ENCODE measurements at regions not wholly inside any gene's neighbourhood (a gene's known extent, or its start where the extent isn't known, plus 50 kb on each side); places are given as distances from the start of the nearest gene placed in this dataset.

GRCh38 chr7:91690541-91691070, 189.9 kb downstream of the MTERF1 start (continued):
- no peak for TF ChIP-seq ZKSCAN1 (IDR thresholded peaks at IDR 0.05; ENCODE audit: low read length)
- TF ChIP-seq TIGD3 (CRISPR knock-in tag; IDR thresholded peaks at IDR 0.05; ENCODE audit: borderline replicate concordance): no peak
- no peak for TF ChIP-seq YEATS4 (CRISPR knock-in tag; IDR thresholded peaks at IDR 0.05; ENCODE audit: borderline replicate concordance)
- no peak for TF ChIP-seq ATF7-NPFF (CRISPR knock-in tag; IDR thresholded peaks at IDR 0.05; ENCODE audit: low read depth)
- no peak for TF ChIP-seq ZNF280B (CRISPR knock-in tag; IDR thresholded peaks at IDR 0.05; ENCODE audit: borderline replicate concordance)
- no peak for TF ChIP-seq MAFF (IDR thresholded peaks at IDR 0.05; ENCODE audit: low read depth, low read length)
- no peak for TF ChIP-seq ZNF432 (CRISPR knock-in tag; IDR thresholded peaks at IDR 0.05; ENCODE audit: borderline replicate concordance)
- no peak for TF ChIP-seq SUZ12 (IDR thresholded peaks at IDR 0.05; ENCODE audit: low read depth, low read length)
- no peak for TF ChIP-seq RBM22 (optimal IDR thresholded peaks at IDR 0.05; ENCODE audit: low read length)

GRCh38 chr7:91691865-91692264, 188.6 kb downstream of the MTERF1 start:
- Histone ChIP-seq H3K27ac (ENCODE audit: extremely low read length, insufficient read depth, low read length) (no peak overlapping the region), H3K4me3 (replicated peaks in 1 of 3; ENCODE audit: insufficient read depth in 1 of 3, low read depth in 2 of 3, low read length in 3 of 3) (no peak overlapping the region), H2AFZ (ENCODE audit: low read length) (no peak overlapping the region), H4K20me1 (ENCODE audit: insufficient read depth, low read length) (no peaks in the 10 kb centered on the region), H3K36me3 (replicated peaks in 1 of 2; ENCODE audit: control insufficient read depth in 1 of 2, insufficient read depth in 2 of 2, low read length in 2 of 2) (no peaks in the 10 kb centered on the region), H3K79me2 (ENCODE audit: insufficient read depth, low read length) (no peaks in the 10 kb centered on the region), H3K9ac (ENCODE audit: insufficient read depth, low read depth, low read length) (no peak overlapping the region), H3K4me2 (ENCODE audit: low read depth, low read length) (no peak overlapping the region), H3K4me1 (ENCODE audit: insufficient read depth, low read length) (no peaks in the 10 kb centered on the region), H3K9me3 (ENCODE audit: low read length) (no peaks in the 10 kb centered on the region), H3K27me3 (ENCODE audit: control insufficient read depth in 1 of 2, insufficient read depth in 2 of 2, low read length in 2 of 2) (no peaks in the 10 kb centered on the region)
- 35% methylated on average over 6 of the region's 6 CpGs for WGBS (ENCODE audit: low lambda C conversion rate)
- in situ Hi-C loops (cut with HindIII; ENCODE audit: extremely low pct_ligation_motif_present, low pct_unique_long_range_greater_than_20kb) (no loop called here), intact Hi-C loops (cut with micrococcal nuclease; ENCODE audit: unreplicated experiment) (no loop called here)
- no TSS peak for BruUV-seq (replicated peaks)
- DNase-seq (ENCODE audit: low spot score) (no peak), ATAC-seq (no peak), FAIRE-seq (no peak)
- ChIA-PET POLR2A (no interaction called here), CTCF (ENCODE audit: low intra/inter-chr PET ratio, low total read pairs) (no interaction called here)
- TF ChIP-seq ZNF318 (CRISPR knock-in tag; IDR thresholded peaks at IDR 0.05): no peak
- TF ChIP-seq KDM3A (CRISPR knock-in tag; IDR thresholded peaks at IDR 0.05; ENCODE audit: low read depth): no peak
- no peak for TF ChIP-seq FOXP1 (IDR thresholded peaks at IDR 0.05)
- no peak for TF ChIP-seq FOXP1 (CRISPR knock-in tag; IDR thresholded peaks at IDR 0.05)
- no peak for TF ChIP-seq ATF3 (CRISPR knock-in tag; IDR thresholded peaks at IDR 0.05)

Data from HepG2 (cell line).